Trophoblast cell (in vitro differentiated cells and primary cell): ENCODE measurements at regions not wholly inside any gene's neighbourhood (a gene's known extent, or its start where the extent isn't known, plus 50 kb on each side); places are given as distances from the start of the nearest gene placed in this dataset.
"Not testable (repeated sequence)": the region's sequence is repeated elsewhere in the genome, so short reads cannot be mapped to it uniquely, and the experiment has no call there.

ENCODE experiments used
- DNase-seq, 2 donors: peaks; one replicate each; pipeline ENCODE4 v3.0.0-alpha.2; 2016
- H2AFZ ChIP-seq: 2 replicates; pipeline ENCODE4 v1.6.1; 2013; ENCODE audit warnings: low read length, moderate library complexity, mild to moderate bottlenecking; ENCODE audit not compliant: insufficient read depth, poor library complexity
- H2AK5ac ChIP-seq: 2 replicates; pipeline ENCODE4 v1.6.1; 2013; ENCODE audit warnings: mild to moderate bottlenecking, low read length
- H2BK120ac ChIP-seq: 2 replicates; pipeline ENCODE4 v1.6.1; 2013; ENCODE audit warnings: low read length, mild to moderate bottlenecking, moderate library complexity; ENCODE audit not compliant: insufficient read depth, poor library complexity
- H2BK12ac ChIP-seq: 2 replicates; pipeline ENCODE4 v1.6.1; 2013; ENCODE audit warnings: mild to moderate bottlenecking, low read length, moderate library complexity
- H2BK5ac ChIP-seq: 2 replicates; pipeline ENCODE4 v1.6.1; 2013; ENCODE audit warnings: low read length, low read depth, moderate library complexity, mild to moderate bottlenecking; ENCODE audit not compliant: poor library complexity
- H3K14ac ChIP-seq: 2 replicates; pipeline ENCODE4 v1.6.1; 2013; ENCODE audit warnings: mild to moderate bottlenecking, low read length
- H3K18ac ChIP-seq: 2 replicates; pipeline ENCODE4 v1.6.1; 2013; ENCODE audit warnings: mild to moderate bottlenecking, low read length
- H3K23ac ChIP-seq: 2 replicates; pipeline ENCODE4 v1.6.1; 2013; ENCODE audit warnings: low read length
- H3K27ac ChIP-seq: 2 replicates; pipeline ENCODE4 v1.5.1; 2013; ENCODE audit warnings: low read depth, mild to moderate bottlenecking, inconsistent platforms, low read length, moderate library complexity
- H3K27me3 ChIP-seq: 2 replicates; pipeline ENCODE4 v1.6.1; 2013; ENCODE audit warnings: inconsistent platforms, mild to moderate bottlenecking, low read length, moderate library complexity; ENCODE audit not compliant: insufficient read depth
- H3K36me3 ChIP-seq, 2 experiments: 1 replicate in 1 of 2; 2 replicates in 1 of 2; pipeline ENCODE4 v1.6.1; 2013; ENCODE audit warnings: low read length in 2 of 2, mild to moderate bottlenecking in 2 of 2, moderate library complexity in 1 of 2; ENCODE audit not compliant: insufficient read depth in 2 of 2, control insufficient read depth in 1 of 2
- H3K4ac ChIP-seq: 2 replicates; pipeline ENCODE4 v1.6.1; 2013; ENCODE audit warnings: low read depth, mild to moderate bottlenecking, low read length, moderate library complexity
- H3K4me1 ChIP-seq, 2 experiments: 1 replicate in 1 of 2; 2 replicates in 1 of 2; pipeline ENCODE4 v1.6.1; 2013; ENCODE audit warnings: low read length in 2 of 2, mild to moderate bottlenecking in 2 of 2, moderate library complexity in 1 of 2; ENCODE audit not compliant: insufficient read depth in 2 of 2, control insufficient read depth in 1 of 2
- H3K4me2 ChIP-seq: 2 replicates; pipeline ENCODE4 v1.6.1; 2013; ENCODE audit warnings: inconsistent platforms, mild to moderate bottlenecking, low read length, moderate library complexity
- H3K4me3 ChIP-seq: 2 replicates; pipeline ENCODE4 v1.5.1; 2013; ENCODE audit warnings: mild to moderate bottlenecking, low read depth, low read length, inconsistent platforms
- H3K79me1 ChIP-seq: one replicate; pipeline ENCODE4 v1.6.1; 2013; ENCODE audit warnings: low read length
- H3K79me2 ChIP-seq: 2 replicates; pipeline ENCODE4 v1.6.1; 2013; ENCODE audit warnings: low read length, mild to moderate bottlenecking; ENCODE audit not compliant: control insufficient read depth, insufficient read depth, poor library complexity
- H3K9ac ChIP-seq: 2 replicates; pipeline ENCODE4 v1.6.1; 2013; ENCODE audit warnings: mild to moderate bottlenecking, low read length
- H3K9me3 ChIP-seq: 2 replicates; pipeline ENCODE4 v1.6.1; 2013; ENCODE audit warnings: low read depth, mild to moderate bottlenecking, control low read depth, inconsistent platforms, low read length; ENCODE audit not compliant: insufficient read depth
- H4K12ac ChIP-seq: 2 replicates; pipeline ENCODE4 v1.6.1; 2013; ENCODE audit warnings: low read depth, mild to moderate bottlenecking, low read length, moderate library complexity
- H4K8ac ChIP-seq: 2 replicates; pipeline ENCODE4 v1.6.1; 2013; ENCODE audit warnings: low read depth, mild to moderate bottlenecking, low read length, moderate library complexity
- H4K91ac ChIP-seq: one replicate; pipeline ENCODE4 v1.6.1; 2013; ENCODE audit warnings: low read depth, mild to moderate bottlenecking, low read length, moderate library complexity
- WGBS: extraction: QIAGEN DNeasy Blood & Tissue Kit; methylation state at CpG from one replicate; pipeline ENCODE4 v1.1.7; 2013; ENCODE audit warnings: missing lambda C conversion rate; ENCODE audit not compliant: insufficient read length, insufficient coverage; ENCODE audit errors: extremely low coverage; 5-methylcytosine and 5-hydroxymethylcytosine counted together

DNA sequence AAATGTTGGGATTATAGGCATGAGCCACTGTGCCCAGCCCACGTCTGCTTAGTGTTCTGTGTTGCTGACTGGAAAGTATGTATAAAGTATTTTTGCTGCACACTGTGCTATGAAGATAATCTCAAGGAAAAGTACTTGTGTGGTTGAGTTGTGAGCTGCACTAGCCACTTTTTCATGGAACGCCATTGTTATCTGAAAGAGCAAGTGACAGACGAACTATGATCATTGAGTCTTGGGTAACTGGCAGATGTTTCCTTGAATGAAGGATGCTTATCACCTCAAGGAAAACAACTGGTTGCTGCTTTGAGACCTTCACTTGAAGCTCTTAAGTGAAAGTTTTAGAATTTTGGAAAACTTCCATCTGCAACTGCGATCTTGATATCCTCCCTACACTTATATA is 82.2 kb upstream of the KCTD1 start:
- no peak for DNase-seq
- H4K8ac ChIP-seq, result no peak overlapping the region
- no CpG with 5 or more reads among the region's 4 CpGs for WGBS

DNA sequence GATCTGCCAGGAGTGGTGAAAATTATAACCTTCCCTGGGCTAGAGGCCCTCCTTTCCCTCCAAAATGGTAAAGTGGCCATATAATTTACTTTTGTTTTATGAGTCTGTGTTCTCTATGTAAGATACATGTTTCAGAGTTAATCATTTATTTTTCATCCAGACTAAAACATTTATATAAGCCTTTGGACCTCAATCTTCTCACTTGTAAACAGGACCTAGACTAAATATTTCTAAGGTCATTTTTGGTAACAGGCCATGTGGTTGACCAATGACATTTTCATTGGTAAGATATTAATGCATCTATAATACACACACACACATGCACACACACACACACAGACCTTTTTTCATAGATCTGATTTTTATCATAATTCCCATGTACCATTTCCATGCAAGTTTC is 79.7 kb upstream of the KCTD1 start:
- Histone ChIP-seq H2AK5ac (no peak overlapping the region), H3K79me1 (no peaks in the 10 kb centered on the region), H4K12ac (no peak overlapping the region), H3K9me3 (peaks cover 8% of the 10 kb centered on the region), H3K79me2 (no peaks in the 10 kb centered on the region), H3K14ac (no peak overlapping the region), H3K4ac (no peak overlapping the region), H3K23ac (no peak overlapping the region), H3K4me2 (no peak overlapping the region), H3K4me3 (no peak overlapping the region), H3K27me3 (no peaks in the 10 kb centered on the region), H3K36me3 (peaks cover 0 to 5% of the 10 kb centered on the region in 2 experiments), H3K4me1 (no peaks in the 10 kb centered on the region), H4K91ac (no peak overlapping the region), H2BK12ac (no peak overlapping the region), H2BK5ac (no peak overlapping the region), H3K18ac (no peak overlapping the region), H2BK120ac (no peak overlapping the region), H3K9ac (no peak overlapping the region), H2AFZ (no peak overlapping the region), H3K27ac (no peak overlapping the region), H4K8ac (no peak overlapping the region)
- DNase-seq, result no peak

More for the DNA sequence above, 82.2 kb upstream of the KCTD1 start:
- Histone ChIP-seq H3K9me3 (peaks cover 1% of the 10 kb centered on the region), H3K79me1 (no peaks in the 10 kb centered on the region), H4K12ac (no peak overlapping the region), H3K27me3 (no peaks in the 10 kb centered on the region), H3K4ac (no peak overlapping the region), H3K79me2 (no peaks in the 10 kb centered on the region), H2AK5ac (no peak overlapping the region), H3K9ac (no peak overlapping the region), H3K36me3 (no peaks in the 10 kb centered on the region), H3K23ac (no peak overlapping the region), H4K91ac (no peak overlapping the region), H3K14ac (no peak overlapping the region), H2BK12ac (no peak overlapping the region), H2BK120ac (no peak overlapping the region), H3K4me2 (no peak overlapping the region), H2AFZ (no peak overlapping the region), H3K27ac (no peak overlapping the region), H3K4me1 (no peaks in the 10 kb centered on the region), H3K4me3 (no peak overlapping the region), H2BK5ac (no peak overlapping the region), H3K18ac (no peak overlapping the region)

DNA sequence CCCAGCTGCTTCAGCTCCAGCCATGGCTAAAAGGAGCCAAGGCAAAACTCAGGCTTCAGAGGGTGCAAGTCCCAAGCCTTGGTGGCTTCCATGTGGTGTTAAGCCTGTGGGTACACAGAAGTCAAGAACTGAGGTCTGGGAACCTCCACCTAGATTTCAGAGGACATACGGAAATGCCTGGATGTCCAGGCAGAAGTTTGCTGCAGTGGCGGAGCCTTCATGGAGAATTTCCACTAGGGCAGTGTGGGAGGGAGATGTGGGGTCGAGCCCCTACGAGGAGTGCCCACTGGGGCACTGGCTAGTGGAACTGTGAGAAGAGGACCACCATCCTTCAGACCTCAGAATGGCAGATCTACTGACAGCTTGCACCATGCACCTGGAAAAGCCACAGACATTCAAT is 76.1 kb upstream of the KCTD1 start:
- Histone ChIP-seq H3K79me1 (no peaks in the 10 kb centered on the region), H3K4me1 (no peaks in the 10 kb centered on the region), H3K9ac (no peak overlapping the region), H3K79me2 (no peaks in the 10 kb centered on the region), H3K4me2 (no peak overlapping the region), H3K14ac (no peak overlapping the region), H3K23ac (no peak overlapping the region), H3K4me3 (no peak overlapping the region), H3K36me3 (peaks cover 0 to 5% of the 10 kb centered on the region in 2 experiments), H4K8ac (no peak overlapping the region), H3K27me3 (no peaks in the 10 kb centered on the region), H3K4ac (no peak overlapping the region), H2AK5ac (no peak overlapping the region), H2AFZ (no peak overlapping the region), H4K91ac (no peak overlapping the region), H3K27ac (no peak overlapping the region), H2BK120ac (no peak overlapping the region), H3K9me3 (peaks cover 8% of the 10 kb centered on the region), H2BK12ac (no peak overlapping the region), H4K12ac (no peak overlapping the region), H2BK5ac (no peak overlapping the region), H3K18ac (no peak overlapping the region)
- no peak for DNase-seq
- no CpG with 5 or more reads among the region's 4 CpGs for WGBS

DNA sequence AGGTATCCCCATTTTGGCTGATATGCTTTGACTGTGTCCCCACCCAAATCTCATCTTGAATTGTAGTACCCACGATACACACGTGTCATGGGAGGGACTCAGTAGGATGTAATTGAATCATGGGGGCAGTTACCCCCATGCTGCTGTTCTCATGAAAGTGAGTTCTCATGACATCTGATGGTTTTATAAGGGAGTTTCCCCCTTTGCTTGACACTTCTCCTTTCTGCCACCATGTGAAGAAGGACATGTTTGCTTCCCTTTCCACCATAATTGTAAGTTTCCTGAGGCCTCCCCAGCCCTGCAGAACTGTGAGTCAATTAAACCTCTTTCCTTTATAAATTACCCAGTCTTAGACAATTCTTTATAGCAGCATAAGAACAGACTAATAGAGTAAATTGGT is 75.0 kb upstream of the KCTD1 start:
- not testable (repeated sequence) for H2BK120ac ChIP-seq, H3K4me2 ChIP-seq, H2AFZ ChIP-seq, H4K91ac ChIP-seq, DNase-seq, H4K12ac ChIP-seq, H3K79me2 ChIP-seq, H3K27ac ChIP-seq, H4K8ac ChIP-seq, H3K18ac ChIP-seq, H2AK5ac ChIP-seq, H3K4ac ChIP-seq, H3K4me1 ChIP-seq, H3K27me3 ChIP-seq, H3K9me3 ChIP-seq, H3K36me3 ChIP-seq, H3K9ac ChIP-seq, H3K23ac ChIP-seq, H3K14ac ChIP-seq, H2BK5ac ChIP-seq, H3K4me3 ChIP-seq, H2BK12ac ChIP-seq, H3K79me1 ChIP-seq
- no CpG with 5 or more reads among the region's 2 CpGs for WGBS
